ENCODE measurements at regions not wholly inside any gene's neighbourhood (a gene's known extent, or its start where the extent isn't known, plus 50 kb on each side); places are given as distances from the start of the nearest gene placed in this dataset.
A peak's percentile ranks its signal among the peaks of the same experiment; 100 is the strongest.

DNA sequence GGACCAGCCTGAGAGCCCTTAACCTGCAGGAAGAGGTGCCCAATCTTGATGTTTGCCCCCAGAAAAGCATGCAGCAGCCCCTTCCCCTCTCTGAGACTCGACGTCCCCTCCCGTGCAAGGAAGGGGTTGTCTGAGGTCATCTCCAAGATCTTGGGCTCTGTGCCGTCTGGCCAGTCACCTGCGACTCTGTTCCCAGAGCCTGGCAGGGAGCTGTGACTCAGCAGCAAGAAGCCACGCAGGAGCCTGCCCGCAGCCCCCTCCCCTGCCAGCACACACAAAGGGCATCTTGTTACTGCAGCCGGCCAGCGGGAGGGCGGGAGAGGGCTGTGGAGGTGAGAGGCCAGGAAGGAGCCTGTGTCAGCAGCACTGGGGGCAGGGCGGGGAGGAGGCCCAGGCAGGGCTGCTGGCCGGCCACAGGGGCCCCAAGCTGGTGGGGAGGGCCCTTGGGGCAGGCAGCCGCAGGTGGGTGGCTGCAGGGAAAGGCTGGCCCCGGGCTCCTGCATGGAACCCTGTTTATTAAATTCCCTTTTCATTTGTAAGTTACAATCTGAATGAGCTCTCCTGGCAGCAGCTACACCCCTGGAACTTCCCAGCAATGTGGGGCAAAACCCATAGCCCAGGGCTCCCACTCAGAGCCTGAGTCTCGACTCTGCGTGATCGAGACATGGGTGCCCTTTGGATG lies 103.7 kb upstream of the ZMIZ1 start:
- peaks cover 33 to 93% of the 10 kb centered on the region in 2 experiments for H3K4me1 ChIP-seq (ENCODE audit: control insufficient read depth in 1 of 2, insufficient read depth in 2 of 2, low read depth in 1 of 2, low read length in 1 of 2)
- H3K4me3 ChIP-seq (ENCODE audit: low read depth in 2 of 2, low read length in 1 of 2): no peak overlapping the region; a peak in 1 of 4 replicates
- peak overlapping the region; percentile 38 for H3K9ac ChIP-seq
- H3K9me2 ChIP-seq: no peaks in the 10 kb centered on the region
- no peaks in the 10 kb centered on the region for H4K20me1 ChIP-seq (ENCODE audit: insufficient read depth)
- CTCF ChIA-PET: interaction anchor here (0.8 to 5.5 kb wide), 7 partner anchors 15 to 759 kb away, joined by 3 to 31 read pairs (median 3); partner anchors contain the start of gene ZMIZ1
- H3K4me2 ChIP-seq: peak overlapping the region; percentile 56
- peak; percentile 78 for DNase-seq
- no peaks in the 10 kb centered on the region for H3K27me3 ChIP-seq (ENCODE audit: insufficient read depth)
- 0% methylated on average over 8 of the region's 17 CpGs for WGBS (ENCODE audit: low lambda C conversion rate)
- H3K79me2 ChIP-seq (ENCODE audit: insufficient read depth): no peaks in the 10 kb centered on the region
- peaks cover 3% of the 10 kb centered on the region for H3F3A ChIP-seq (replicated peaks; ENCODE audit: insufficient read depth)
- H2AFZ ChIP-seq (ENCODE audit: low read depth): no peak overlapping the region
- H3K27ac ChIP-seq (ENCODE audit: low read depth in 2 of 2, low read length in 1 of 2): peak overlapping the region; percentile 59 to 99
- POLR2A ChIA-PET: interaction anchor here (0.7 to 3.4 kb wide), 8 partner anchors 8 to 225 kb away, joined by 3 to 19 read pairs (median 3); no protein-coding TSS in a partner anchor
- no peaks in the 10 kb centered on the region for H3K36me3 ChIP-seq (replicated peaks in 1 of 2; ENCODE audit: control insufficient read depth in 1 of 2, insufficient read depth in 2 of 2, low read length in 1 of 2)
- H3K9me3 ChIP-seq: no peaks in the 10 kb centered on the region
- TF ChIP-seq RXRA (IDR thresholded peaks at IDR 0.05; ENCODE audit: borderline replicate concordance, low read depth): peak; percentile 96
- 0 out of 2 replicates have a peak, but pooled peaks have one; percentile 23 for TF ChIP-seq SIN3A (IDR thresholded peaks at IDR 0.05; ENCODE audit: borderline replicate concordance, low read depth, low read length)
- no peak for TF ChIP-seq EZH2phosphoT487 (IDR thresholded peaks at IDR 0.05; ENCODE audit: borderline replicate concordance, low read depth)
- peak; percentile 37; the same call in 1 of the 2 replicates for TF ChIP-seq ELF1 (IDR thresholded peaks at IDR 0.05)
- TF ChIP-seq RAD21 (IDR thresholded peaks at IDR 0.05; ENCODE audit: low read length): peak; percentile 30; the same call in 1 of the 2 replicates
- peak; percentile 71 for TF ChIP-seq TEAD4 (IDR thresholded peaks at IDR 0.05; ENCODE audit: borderline replicate concordance, insufficient read depth)
- 0 out of 2 replicates have a peak, but pooled peaks have one; percentile 26 for TF ChIP-seq GABPA (IDR thresholded peaks at IDR 0.05; ENCODE audit: low read depth)
- TF ChIP-seq JUND (IDR thresholded peaks at IDR 0.05): peak; percentile 90; the same call in 1 of the 2 replicates
- no peak for TF ChIP-seq NRF1 (IDR thresholded peaks at IDR 0.05; ENCODE audit: low read depth, low read length)
- TF ChIP-seq, protein P1, sequence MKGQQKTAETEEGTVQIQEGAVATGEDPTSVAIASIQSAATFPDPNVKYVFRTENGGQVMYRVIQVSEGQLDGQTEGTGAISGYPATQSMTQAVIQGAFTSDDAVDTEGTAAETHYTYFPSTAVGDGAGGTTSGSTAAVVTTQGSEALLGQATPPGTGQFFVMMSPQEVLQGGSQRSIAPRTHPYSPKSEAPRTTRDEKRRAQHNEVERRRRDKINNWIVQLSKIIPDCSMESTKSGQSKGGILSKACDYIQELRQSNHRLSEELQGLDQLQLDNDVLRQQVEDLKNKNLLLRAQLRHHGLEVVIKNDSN (IDR thresholded peaks at IDR 0.05; ENCODE audit: borderline replicate concordance, low read depth): no peak
- TF ChIP-seq, protein P2, sequence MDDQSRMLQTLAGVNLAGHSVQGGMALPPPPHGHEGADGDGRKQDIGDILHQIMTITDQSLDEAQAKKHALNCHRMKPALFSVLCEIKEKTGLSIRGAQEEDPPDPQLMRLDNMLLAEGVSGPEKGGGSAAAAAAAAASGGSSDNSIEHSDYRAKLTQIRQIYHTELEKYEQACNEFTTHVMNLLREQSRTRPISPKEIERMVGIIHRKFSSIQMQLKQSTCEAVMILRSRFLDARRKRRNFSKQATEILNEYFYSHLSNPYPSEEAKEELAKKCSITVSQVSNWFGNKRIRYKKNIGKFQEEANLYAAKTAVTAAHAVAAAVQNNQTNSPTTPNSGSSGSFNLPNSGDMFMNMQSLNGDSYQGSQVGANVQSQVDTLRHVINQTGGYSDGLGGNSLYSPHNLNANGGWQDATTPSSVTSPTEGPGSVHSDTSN (IDR thresholded peaks at IDR 0.05): peak; percentile 78
- no peak for TF ChIP-seq RFX5 (IDR thresholded peaks at IDR 0.05; ENCODE audit: low read length)
- TF ChIP-seq MXI1 (IDR thresholded peaks at IDR 0.05; ENCODE audit: low read depth, low read length): peak; percentile 32; the same call in 1 of the 2 replicates
- no peak for TF ChIP-seq YY1 (IDR thresholded peaks at IDR 0.05; ENCODE audit: low read depth)
- peak; percentile 94 for TF ChIP-seq TCF12 (IDR thresholded peaks at IDR 0.05)
- peak; percentile 66; the same call in 1 of the 2 replicates for TF ChIP-seq GATA2 (CRISPR knock-in tag; IDR thresholded peaks at IDR 0.05)
- TF ChIP-seq ZBTB33 (IDR thresholded peaks at IDR 0.05; ENCODE audit: borderline replicate concordance, low read depth): peak; percentile 79; the same call in 1 of the 2 replicates
- peak; percentile 11; the same call in 1 of the 2 replicates for TF ChIP-seq SMC3 (IDR thresholded peaks at IDR 0.05; ENCODE audit: low read depth, low read length)
- peak; percentile 74 for TF ChIP-seq MAX (IDR thresholded peaks at IDR 0.05; ENCODE audit: low read depth)
- TF ChIP-seq POLR2AphosphoS5 (IDR thresholded peaks at IDR 0.05; ENCODE audit: low read depth, low read length): peak; percentile 47; the same call in 1 of the 2 replicates
- TF ChIP-seq TAF1 (IDR thresholded peaks at IDR 0.05; ENCODE audit: borderline replicate concordance, low read depth, low read length): 0 out of 2 replicates have a peak, but pooled peaks have one; percentile 5
- no peak for TF ChIP-seq RCOR1 (IDR thresholded peaks at IDR 0.05; ENCODE audit: low read length)
- TF ChIP-seq FOXJ3 (CRISPR knock-in tag; IDR thresholded peaks at IDR 0.05): peak; percentile 65; the same call in 1 of the 2 replicates
- TF ChIP-seq NFIC (IDR thresholded peaks at IDR 0.05; ENCODE audit: borderline replicate concordance): peak; percentile 91
- no peak for TF ChIP-seq REST (IDR thresholded peaks at IDR 0.05; ENCODE audit: low read depth, low read length)
- TF ChIP-seq EP300 (IDR thresholded peaks at IDR 0.05; ENCODE audit: borderline replicate concordance in 1 of 2, low read depth in 1 of 2, low read length in 1 of 2): peak in 1 of 2 experiments; percentile 95; a peak in 3 of 4 replicates
